SK-N-SH (cell line): ENCODE measurements at regions not wholly inside any gene's neighbourhood (a gene's known extent, or its start where the extent isn't known, plus 50 kb on each side); places are given as distances from the start of the nearest gene placed in this dataset.

ENCODE experiments used
- CTCF ChIA-PET: fragments of 300-600, 350-600 bp; formaldehyde crosslinking; extraction: SDS; loops from one replicate; lab custom pipeline; 2021; lab: Yijun Ruan, JAX
- POLR2A ChIA-PET: fragments of 350-600 bp; sonication (Branson Sonifier 250); formaldehyde crosslinking; extraction: SDS; loops from one replicate; lab custom pipeline; 2020; ENCODE audit warnings: antibody characterized with exemption, inconsistent platforms; lab: Yijun Ruan, JAX
- DNase-seq: peaks from one replicate; pipeline ENCODE4 v3.0.0; 2012
- H2AFZ ChIP-seq: fragments of 200-600 bp; sonication (generic); 2 replicates; pipeline ENCODE4 v1.8.1; 2016; ENCODE audit warnings: antibody characterized with exemption, mild to moderate bottlenecking, low read depth
- H3F3A ChIP-seq: fragments of 200-600 bp; sonication (generic); replicated peaks from 2 replicates; pipeline ENCODE3; 2016; ENCODE audit warnings: antibody characterized with exemption, mild to moderate bottlenecking; ENCODE audit not compliant: insufficient read depth
- H3K27ac ChIP-seq, 2 experiments: fragments of 200-500 bp in 1 of 2; fragments of 200-600 bp in 1 of 2; sonication (Bioruptor generic) in 1 of 2; sonication (generic), shearing (Covaris generic) in 1 of 2; 2 replicates each; pipeline versions ENCODE4 v1.5.1 to v1.6.1; 2014 to 2016; ENCODE audit warnings: low read depth in 2 of 2, inconsistent platforms in 1 of 2, low read length in 1 of 2, mild to moderate bottlenecking in 1 of 2, mixed read lengths in 1 of 2
- H3K27me3 ChIP-seq: fragments of 200-600 bp; sonication (generic), shearing (Covaris generic); 2 replicates; pipeline ENCODE4 v1.6.1; 2016; ENCODE audit warnings: mixed run types; ENCODE audit not compliant: insufficient read depth
- H3K36me3 ChIP-seq, 2 experiments: fragments of 200-500 bp in 1 of 2; fragments of 200-600 bp in 1 of 2; sonication (Bioruptor generic) in 1 of 2; sonication (generic) in 1 of 2; replicated peaks in 1 of 2; 2 replicates each; pipeline versions ENCODE3 to v1.5.1; 2014 to 2016; ENCODE audit warnings: low read length in 1 of 2, mild to moderate bottlenecking in 1 of 2; ENCODE audit not compliant: insufficient read depth in 2 of 2, control insufficient read depth in 1 of 2
- H3K4me1 ChIP-seq, 2 experiments: fragments of 200-500 bp in 1 of 2; fragments of 200-600 bp in 1 of 2; sonication (Bioruptor generic) in 1 of 2; sonication (generic), shearing (Covaris generic) in 1 of 2; 2 replicates each; pipeline versions ENCODE4 v1.5.1 to v1.6.1; 2014 to 2016; ENCODE audit warnings: low read depth in 1 of 2, low read length in 1 of 2, mixed run types in 1 of 2; ENCODE audit not compliant: insufficient read depth in 2 of 2, control insufficient read depth in 1 of 2
- H3K4me2 ChIP-seq: fragments of 200-600 bp; sonication (generic), shearing (Covaris generic); 2 replicates; pipeline ENCODE4 v1.6.1; 2017; ENCODE audit warnings: mixed run types
- H3K4me3 ChIP-seq, 2 experiments: fragments of 200-500 bp in 1 of 2; fragments of 200-600 bp in 1 of 2; sonication (Bioruptor generic) in 1 of 2; sonication (generic), shearing (Covaris generic) in 1 of 2; 2 replicates each; pipeline versions ENCODE4 v1.5.1 to v1.8.1; 2014 to 2016; ENCODE audit warnings: low read depth in 2 of 2, inconsistent platforms in 1 of 2, low read length in 1 of 2, mild to moderate bottlenecking in 1 of 2, mixed read lengths in 1 of 2, moderate library complexity in 1 of 2
- H3K79me2 ChIP-seq: fragments of 200-600 bp; sonication (generic); 2 replicates; pipeline ENCODE4 v1.8.1; 2017; ENCODE audit warnings: mild to moderate bottlenecking; ENCODE audit not compliant: insufficient read depth
- H3K9ac ChIP-seq: fragments of 200-600 bp; sonication (generic); 2 replicates; pipeline ENCODE4 v1.6.1; 2017; ENCODE audit warnings: mixed run types
- H3K9me2 ChIP-seq: fragments of 200-600 bp; sonication (generic); 2 replicates; pipeline ENCODE4 v1.6.1; 2017; ENCODE audit warnings: mixed run types
- H3K9me3 ChIP-seq: fragments of 200-600 bp; sonication (generic); 2 replicates; pipeline ENCODE4 v1.6.1; 2017; ENCODE audit warnings: mixed run types, mild to moderate bottlenecking, moderate library complexity
- H4K20me1 ChIP-seq: fragments of 200-600 bp; sonication (generic); 2 replicates; pipeline ENCODE4 v1.6.1; 2017; ENCODE audit warnings: mild to moderate bottlenecking, mixed run types; ENCODE audit not compliant: insufficient read depth
- EP300 ChIP-seq, 2 experiments: IDR thresholded peaks; 2 replicates each; pipeline versions ENCODE4 v1.4.0 to v1.6.1; 2012; ENCODE audit warnings: borderline replicate concordance in 1 of 2, low read depth in 1 of 2, low read length in 1 of 2
- FOSL2 ChIP-seq: IDR thresholded peaks from 2 replicates; pipeline ENCODE4 v1.4.0; 2012; ENCODE audit warnings: low read depth, mild to moderate bottlenecking, moderate library complexity, borderline replicate concordance
- FOXM1 ChIP-seq: IDR thresholded peaks from 2 replicates; pipeline ENCODE4 v1.4.0; 2012; ENCODE audit warnings: low read depth, mild to moderate bottlenecking
- GATA2 ChIP-seq: sonication (generic); formaldehyde crosslinking; IDR thresholded peaks from 2 replicates; pipeline ENCODE4 v1.5.0; 2020; ENCODE audit warnings: mild to moderate bottlenecking, missing genetic modification reagents
- IRF3 ChIP-seq: fragments of 150-350 bp; IDR thresholded peaks from 2 replicates; pipeline ENCODE4 v1.6.1; 2016; ENCODE audit warnings: mild to moderate bottlenecking, low read depth, low read length
- JUND ChIP-seq: IDR thresholded peaks from 2 replicates; pipeline ENCODE4 v1.4.0; 2012
- MEF2A ChIP-seq: IDR thresholded peaks from 2 replicates; pipeline ENCODE4 v1.4.0; 2012; ENCODE audit warnings: low read depth, borderline replicate concordance
- MXI1 ChIP-seq: IDR thresholded peaks from 2 replicates; pipeline ENCODE4 v1.6.1; 2012; ENCODE audit warnings: mild to moderate bottlenecking, low read depth, low read length, improper control_type of control experiment
- PBX3 ChIP-seq: IDR thresholded peaks from 2 replicates; pipeline ENCODE4; 2012
- RAD21 ChIP-seq: IDR thresholded peaks from 2 replicates; pipeline ENCODE4 v1.6.1; 2012; ENCODE audit warnings: mild to moderate bottlenecking, low read length
- RCOR1 ChIP-seq: fragments of 150-350 bp; IDR thresholded peaks from 2 replicates; pipeline ENCODE4 v1.6.1; 2017; ENCODE audit warnings: antibody characterized with exemption, low read length
- RXRA ChIP-seq: IDR thresholded peaks from 2 replicates; pipeline ENCODE4 v1.4.0; 2012; ENCODE audit warnings: low read depth, mild to moderate bottlenecking, borderline replicate concordance
- TAF1 ChIP-seq: IDR thresholded peaks from 2 replicates; pipeline ENCODE4 v1.6.1; 2012; ENCODE audit warnings: low read depth, mild to moderate bottlenecking, low read length, moderate library complexity, borderline replicate concordance
- TCF12 ChIP-seq: IDR thresholded peaks from 2 replicates; pipeline ENCODE4 v1.4.0; 2012
- TEAD4 ChIP-seq: IDR thresholded peaks from 2 replicates; pipeline ENCODE4 v1.4.0; 2012; ENCODE audit warnings: mild to moderate bottlenecking, borderline replicate concordance; ENCODE audit not compliant: insufficient read depth
- USF2 ChIP-seq: fragments of 150-350 bp; IDR thresholded peaks from 2 replicates; pipeline ENCODE4 v1.6.1; 2017; ENCODE audit warnings: antibody characterized with exemption, low read length, low read depth, borderline replicate concordance
- WGBS: methylation state at CpG from one replicate; pipeline ENCODE4 v1.1.6; 2017; ENCODE audit warnings: low lambda C conversion rate; 5-methylcytosine and 5-hydroxymethylcytosine counted together

GRCh38 chr3:139284221-139284620 is 59.6 kb upstream of the MRPS22 start:
- H3K27me3 ChIP-seq = no peaks in the 10 kb centered on the region
- no peaks in the 10 kb centered on the region for H3K9me3 ChIP-seq
- H4K20me1 ChIP-seq = no peaks in the 10 kb centered on the region
- ChIA-PET CTCF (interaction anchor here (1.0 to 1.5 kb wide), 2 partner anchors 16 to 173 kb away, joined by 3 read pairs; no protein-coding TSS in a partner anchor), POLR2A (no interaction called here)
- no peak overlapping the region for H3K27ac ChIP-seq
- H3F3A ChIP-seq = no peaks in the 10 kb centered on the region
- TF ChIP-seq MXI1 (no peak), USF2 (no peak), RXRA (no peak), MEF2A (no peak), TAF1 (no peak), TEAD4 (no peak), RCOR1 (no peak), PBX3 (no peak), TCF12 (no peak), IRF3 (no peak), GATA2 (CRISPR knock-in tag) (no peak)
- H3K4me2 ChIP-seq = no peak overlapping the region
- H3K36me3 ChIP-seq = no peaks in the 10 kb centered on the region
- no peaks in the 10 kb centered on the region for H3K79me2 ChIP-seq
- no peak overlapping the region for H2AFZ ChIP-seq
- H3K4me1 ChIP-seq = peaks cover 0 to 20% of the 10 kb centered on the region in 2 experiments; a peak in 2 of 4 replicates
- H3K4me3 ChIP-seq = no peak overlapping the region
- no peak overlapping the region for H3K9ac ChIP-seq
- DNase-seq = no peak
- 86% methylated on average over 4 of the region's 4 CpGs for WGBS
- no peaks in the 10 kb centered on the region for H3K9me2 ChIP-seq

GRCh38 chr3:139285691-139286090 is 58.1 kb upstream of the MRPS22 start:
- H3K4me2 ChIP-seq = no peak overlapping the region
- no peak overlapping the region for H3K27ac ChIP-seq

More at GRCh38 chr3:139285691-139286090, 58.1 kb upstream of the MRPS22 start:
- no peaks in the 10 kb centered on the region for H3K27me3 ChIP-seq
- H4K20me1 ChIP-seq = no peaks in the 10 kb centered on the region
- peaks cover 0 to 26% of the 10 kb centered on the region in 2 experiments; a peak in 2 of 4 replicates for H3K4me1 ChIP-seq
- H3K36me3 ChIP-seq = no peaks in the 10 kb centered on the region
- no peak overlapping the region for H3K9ac ChIP-seq
- no peaks in the 10 kb centered on the region for H3K9me2 ChIP-seq
- no peak for DNase-seq
- 86% methylated on average over 2 of the region's 2 CpGs for WGBS
- no peaks in the 10 kb centered on the region for H3F3A ChIP-seq
- ChIA-PET CTCF (interaction anchor here (1.0 to 1.2 kb wide), 2 partner anchors 9 to 43 kb away, joined by 3 read pairs; no protein-coding TSS in a partner anchor), POLR2A (no interaction called here)
- H3K4me3 ChIP-seq = no peak overlapping the region
- H3K79me2 ChIP-seq = no peaks in the 10 kb centered on the region
- H2AFZ ChIP-seq = no peak overlapping the region
- TF ChIP-seq FOXM1 = no peak
- no peak for TF ChIP-seq USF2
- no peak for TF ChIP-seq MEF2A
- TF ChIP-seq IRF3 = no peak
- TF ChIP-seq RAD21 = no peak
- no peak for TF ChIP-seq EP300 (IDR thresholded peaks at IDR 0.05; ENCODE audit: borderline replicate concordance in 1 of 2, low read depth in 1 of 2, low read length in 1 of 2)
- no peak for TF ChIP-seq JUND
- no peak for TF ChIP-seq FOSL2
- TF ChIP-seq, all 33 proteins: peak for 0
- no peaks in the 10 kb centered on the region for H3K9me3 ChIP-seq
